ENCODE measurements at regions not wholly inside any gene's neighbourhood (a gene's known extent, or its start where the extent isn't known, plus 50 kb on each side); places are given as distances from the start of the nearest gene placed in this dataset.
A peak's percentile ranks its signal among the peaks of the same experiment; 100 is the strongest.

- no peak overlapping the region for H3K27ac ChIP-seq
Observed at GRCh38 chr15:69793781-69794451, 303.8 kb downstream of the TLE3 start.

GRCh38 chr15:69794645-69795469, 302.9 kb downstream of the TLE3 start:
- Histone ChIP-seq H3K36me3 (no peaks in the 10 kb centered on the region), H3K4me1 (replicated peaks) (no peaks in the 10 kb centered on the region), H3K27ac (peak overlapping the region in 1 of 2 donors; percentile 4), H3K9me3 (no peaks in the 10 kb centered on the region), H3K4me3 (no peak overlapping the region), H3K27me3 (replicated peaks; ENCODE audit: insufficient read depth) (no peaks in the 10 kb centered on the region)
- DNase-seq (ENCODE audit: low spot score), result no peak
- 53% methylated on average over 11 of the region's 11 CpGs for WGBS
- TF ChIP-seq POLR2AphosphoS5 (IDR thresholded peaks at IDR 0.05), result peak; percentile 6
- no peak for TF ChIP-seq CTCF (IDR thresholded peaks at IDR 0.05)
- TF ChIP-seq POLR2A (IDR thresholded peaks at IDR 0.05), result no peak
- intact Hi-C loops (cut with DNase I), result loop anchor here (10.0 kb wide), 1 partner anchor 90 kb away; no protein-coding TSS in a partner anchor

More at GRCh38 chr15:69793781-69794451, 303.8 kb downstream of the TLE3 start:
- intact Hi-C loops (cut with DNase I), result loop anchor here (10.0 kb wide), 1 partner anchor 89 kb away; no protein-coding TSS in a partner anchor
- H3K4me3 ChIP-seq, result no peak overlapping the region
- TF ChIP-seq POLR2AphosphoS5 (IDR thresholded peaks at IDR 0.05) (no peak), CTCF (IDR thresholded peaks at IDR 0.05) (no peak), POLR2A (IDR thresholded peaks at IDR 0.05) (no peak)
- DNase-seq (ENCODE audit: low spot score), result no peak
- no peaks in the 10 kb centered on the region for H3K9me3 ChIP-seq
- no peaks in the 10 kb centered on the region for H3K36me3 ChIP-seq
- no peaks in the 10 kb centered on the region for H3K4me1 ChIP-seq (replicated peaks)
- H3K27me3 ChIP-seq (replicated peaks; ENCODE audit: insufficient read depth), result no peaks in the 10 kb centered on the region
- WGBS, result 68% methylated on average over 9 of the region's 9 CpGs

- TF ChIP-seq CTCF (IDR thresholded peaks at IDR 0.05) (no peak), POLR2A (IDR thresholded peaks at IDR 0.05) (no peak), POLR2AphosphoS5 (IDR thresholded peaks at IDR 0.05) (no peak)
- Histone ChIP-seq H3K4me1 (replicated peaks) (no peaks in the 10 kb centered on the region), H3K27me3 (replicated peaks; ENCODE audit: insufficient read depth) (no peaks in the 10 kb centered on the region), H3K9me3 (no peaks in the 10 kb centered on the region), H3K4me3 (no peak overlapping the region), H3K27ac (no peak overlapping the region), H3K36me3 (no peaks in the 10 kb centered on the region)
- DNase-seq (ENCODE audit: low spot score), result no peak
- WGBS, result 82% methylated on average over 5 of the region's 6 CpGs
- intact Hi-C loops (cut with DNase I), result loop anchor here (10.0 kb wide), 1 partner anchor 91 kb away; no protein-coding TSS in a partner anchor
Observed at GRCh38 chr15:69795601-69796000, 302.1 kb downstream of the TLE3 start.

GRCh38 chr15:69797051-69797595, 300.6 kb downstream of the TLE3 start:
- H3K27me3 ChIP-seq (replicated peaks; ENCODE audit: insufficient read depth), result no peaks in the 10 kb centered on the region
- no peaks in the 10 kb centered on the region for H3K4me1 ChIP-seq (replicated peaks)
- no peaks in the 10 kb centered on the region for H3K36me3 ChIP-seq
- H3K4me3 ChIP-seq, result no peak overlapping the region
- TF ChIP-seq CTCF (IDR thresholded peaks at IDR 0.05), result no peak
- TF ChIP-seq POLR2AphosphoS5 (IDR thresholded peaks at IDR 0.05), result no peak
- TF ChIP-seq POLR2A (IDR thresholded peaks at IDR 0.05), result no peak
- no peaks in the 10 kb centered on the region for H3K9me3 ChIP-seq
- no peak overlapping the region for H3K27ac ChIP-seq
- 70% methylated on average over 6 of the region's 6 CpGs for WGBS
- intact Hi-C loops (cut with DNase I), result loop anchor here (10.0 kb wide), 1 partner anchor 92 kb away; no protein-coding TSS in a partner anchor
- DNase-seq (ENCODE audit: low spot score), result no peak

Measured in prostate gland (tissue), 2 donors.